CD14-positive monocyte (primary cell): ENCODE measurements at regions not wholly inside any gene's neighbourhood (a gene's known extent, or its start where the extent isn't known, plus 50 kb on each side); places are given as distances from the start of the nearest gene placed in this dataset.

Experiments
- DNase-seq, 3 donors: peaks; one replicate each; pipeline ENCODE4 v3.0.0-alpha.2; 2011 to 2022
- H2AFZ ChIP-seq: 2 replicates; pipeline ENCODE4 v1.6.0; 2012; ENCODE audit warnings: mild to moderate bottlenecking, low read depth, low read length, inconsistent platforms; ENCODE audit not compliant: insufficient read depth, poor library complexity, severe bottlenecking
- H3K27ac ChIP-seq, 2 donors: 1 replicate in 1 of 2; 2 replicates in 1 of 2; pipeline ENCODE4 v1.5.1; 2012 to 2013; ENCODE audit warnings: low read length in 2 of 2, control low read depth in 1 of 2, inconsistent platforms in 1 of 2, low read depth in 1 of 2, mild to moderate bottlenecking in 1 of 2
- H3K27me3 ChIP-seq, 2 donors: one replicate each; pipeline versions ENCODE4 v1.6.0 to v1.6.1; 2011 to 2013; ENCODE audit warnings: low read length in 2 of 2; ENCODE audit not compliant: control insufficient read depth in 2 of 2, insufficient read depth in 2 of 2
- H3K36me3 ChIP-seq, 2 donors: replicated peaks in 1 of 2; 1 replicate in 1 of 2; 2 replicates in 1 of 2; pipeline versions ENCODE4 v1.5.1 to v1.6.1; 2012 to 2013; ENCODE audit warnings: low read length in 2 of 2, control low read depth in 1 of 2, inconsistent platforms in 1 of 2, mild to moderate bottlenecking in 1 of 2; ENCODE audit not compliant: insufficient read depth in 2 of 2, control insufficient read depth in 1 of 2
- H3K4me1 ChIP-seq, 2 donors: 1 replicate in 1 of 2; 2 replicates in 1 of 2; pipeline versions ENCODE4 v1.5.1 to v1.6.1; 2012 to 2013; ENCODE audit warnings: low read length in 2 of 2, control low read depth in 1 of 2, inconsistent platforms in 1 of 2, mild to moderate bottlenecking in 1 of 2, moderate library complexity in 1 of 2; ENCODE audit not compliant: insufficient read depth in 2 of 2, control insufficient read depth in 1 of 2
- H3K4me2 ChIP-seq: replicated peaks from 2 replicates; pipeline ENCODE3; 2012; ENCODE audit warnings: low read length, moderate library complexity, mild to moderate bottlenecking; ENCODE audit not compliant: poor library complexity, severe bottlenecking; ENCODE audit errors: extremely low read depth
- H3K4me3 ChIP-seq, 3 experiments: fragments of 200-600 bp in 1 of 3; sonication (generic) in 1 of 3; replicated peaks in 1 of 3; 1 replicate in 2 of 3; 2 replicates in 1 of 3; pipeline ENCODE4 v1.5.1; 2011 to 2013; ENCODE audit warnings: low read length in 3 of 3, mild to moderate bottlenecking in 3 of 3, control low read depth in 2 of 3, low read depth in 2 of 3, inconsistent platforms in 1 of 3, moderate library complexity in 1 of 3
- H3K79me2 ChIP-seq: 2 replicates; pipeline ENCODE4 v1.6.0; 2012; ENCODE audit warnings: mild to moderate bottlenecking, control low read depth, inconsistent platforms, low read length, moderate library complexity; ENCODE audit not compliant: insufficient read depth
- H3K9ac ChIP-seq: 2 replicates; pipeline ENCODE4 v1.6.0; 2017; ENCODE audit warnings: low read length, mild to moderate bottlenecking; ENCODE audit not compliant: insufficient read depth, poor library complexity, severe bottlenecking
- H3K9me3 ChIP-seq, 2 donors: replicated peaks in 1 of 2; 1 replicate in 1 of 2; 2 replicates in 1 of 2; pipeline versions ENCODE4 v1.5.1 to v1.6.1; 2012 to 2013; ENCODE audit warnings: low read length in 2 of 2, control low read depth in 1 of 2; ENCODE audit not compliant: control insufficient read depth in 1 of 2, insufficient read depth in 1 of 2
- H4K20me1 ChIP-seq: 2 replicates; pipeline ENCODE4 v1.6.0; 2012; ENCODE audit warnings: mild to moderate bottlenecking, low read length, control low read depth, moderate library complexity; ENCODE audit not compliant: insufficient read depth
- H3K27ac Mint-ChIP-seq, 7 donors: one replicate each; pipeline ENCODE4 v1.8.0; 2020; ENCODE audit warnings: mild to moderate bottlenecking in 7 of 7, mixed read lengths in 7 of 7, moderate library complexity in 6 of 7, inconsistent platforms in 2 of 7
- H3K27me3 Mint-ChIP-seq, 3 donors: one replicate each; pipeline ENCODE4 v1.8.0; 2021 to 2022; ENCODE audit warnings: low read depth in 3 of 3, mild to moderate bottlenecking in 3 of 3, mixed read lengths in 3 of 3, moderate library complexity in 3 of 3, inconsistent platforms in 1 of 3
- H3K36me3 Mint-ChIP-seq, 2 donors: one replicate each; pipeline ENCODE4 v1.8.0; 2020; ENCODE audit warnings: mixed read lengths in 2 of 2, inconsistent platforms in 1 of 2, mild to moderate bottlenecking in 1 of 2
- H3K4me1 Mint-ChIP-seq: one replicate; pipeline ENCODE4 v1.8.0; 2020; ENCODE audit warnings: mild to moderate bottlenecking, mixed read lengths
- H3K4me3 Mint-ChIP-seq, 2 donors: one replicate each; pipeline ENCODE4 v1.8.0; 2020; ENCODE audit warnings: mild to moderate bottlenecking in 2 of 2, mixed read lengths in 2 of 2, moderate library complexity in 1 of 2
- H3K9me3 Mint-ChIP-seq, 7 donors: one replicate each; pipeline ENCODE4 v1.8.0; 2020 to 2022; ENCODE audit warnings: mixed read lengths in 7 of 7, mild to moderate bottlenecking in 6 of 7, moderate library complexity in 6 of 7, inconsistent platforms in 2 of 7
- CTCF ChIP-seq: fragments of 200-600 bp; IDR thresholded peaks from one replicate; pipeline ENCODE4 v1.8.0; 2022; ENCODE audit warnings: antibody characterized with exemption, mild to moderate bottlenecking
- WGBS: methylation state at CpG from one replicate; pipeline ENCODE4 v1.1.5; 2013; ENCODE audit warnings: missing lambda C conversion rate; ENCODE audit not compliant: insufficient coverage; 5-methylcytosine and 5-hydroxymethylcytosine counted together
- intact Hi-C, 2 donors: fragments of 100-400 bp; cut with micrococcal nuclease; formaldehyde crosslinking; loops; one replicate each; pipeline versions ENCODE4 v1.15.0 to v1.15.1; 2023

GRCh38 chr4:141416677-141417363 lies 196.1 kb downstream of the ZNF330 start:
- H3K27ac Mint-ChIP-seq = peak overlapping the region in 2 of 7 donors; percentile 23 to 76
- TF ChIP-seq CTCF = no peak
- 98% methylated on average over 3 of the region's 4 CpGs for WGBS

DNA sequence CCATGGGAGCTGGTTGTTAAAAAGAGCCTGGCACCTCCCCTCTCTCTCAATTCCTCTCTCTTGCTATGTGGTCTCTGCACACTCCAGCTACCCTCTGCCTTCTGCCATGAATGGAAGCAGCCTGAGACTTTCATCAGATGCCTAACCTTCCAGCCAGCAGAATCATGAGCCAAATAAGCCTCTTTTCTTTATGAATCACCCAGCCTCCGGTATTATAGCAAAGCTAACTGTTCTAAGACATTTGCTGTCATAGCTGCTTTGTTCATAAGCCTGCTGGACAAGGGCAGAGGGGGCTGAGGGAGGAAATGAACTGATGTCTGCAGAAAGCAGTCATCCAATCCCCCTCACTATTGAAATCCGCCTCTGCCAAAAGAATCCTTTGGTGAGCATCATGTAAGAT lies 196.7 kb downstream of the ZNF330 start:
- no peaks in the 10 kb centered on the region for H3K9me3 ChIP-seq
- no peaks in the 10 kb centered on the region for H3K4me1 ChIP-seq
- DNase-seq = no peak
- Mint-ChIP-seq H3K36me3 (peaks cover 4 to 11% of the 10 kb centered on the region in 2 donors), H3K27ac (peak overlapping the region in 4 of 7 donors; percentile 21 to 76 (median 40)), H3K4me1 (no peaks in the 10 kb centered on the region), H3K9me3 (peaks cover 0 to 4% (median under 1%) of the 10 kb centered on the region in 7 donors), H3K27me3 (peaks cover 0 to 1% (median 0%) of the 10 kb centered on the region in 3 donors), H3K4me3 (no peak overlapping the region)
- H3K79me2 ChIP-seq = no peaks in the 10 kb centered on the region
- intact Hi-C loops = no loop called here
- H3K4me2 ChIP-seq = no peak overlapping the region
- H3K36me3 ChIP-seq = no peaks in the 10 kb centered on the region
- no peak overlapping the region for H3K27ac ChIP-seq
- H2AFZ ChIP-seq = no peak overlapping the region
- no peaks in the 10 kb centered on the region for H3K27me3 ChIP-seq
- H3K4me3 ChIP-seq = no peak overlapping the region
- no CpG with 5 or more reads among the region's 2 CpGs for WGBS
- peaks cover 100% of the 10 kb centered on the region for H4K20me1 ChIP-seq
- TF ChIP-seq CTCF = no peak
- H3K9ac ChIP-seq = no peak overlapping the region

More at GRCh38 chr4:141416677-141417363, 196.1 kb downstream of the ZNF330 start:
- Histone ChIP-seq H3K4me1 (no peaks in the 10 kb centered on the region), H3K36me3 (no peaks in the 10 kb centered on the region), H3K4me2 (no peak overlapping the region), H4K20me1 (peaks cover 100% of the 10 kb centered on the region), H3K27ac (no peak overlapping the region), H3K4me3 (no peak overlapping the region), H3K79me2 (no peaks in the 10 kb centered on the region), H3K27me3 (no peaks in the 10 kb centered on the region), H2AFZ (no peak overlapping the region), H3K9me3 (no peaks in the 10 kb centered on the region), H3K9ac (no peak overlapping the region)
- Mint-ChIP-seq H3K4me1 (no peaks in the 10 kb centered on the region), H3K9me3 (peaks cover 0 to 5% (median under 1%) of the 10 kb centered on the region in 7 donors), H3K27me3 (peaks cover 0 to 1% (median 1%) of the 10 kb centered on the region in 3 donors), H3K4me3 (peak overlapping the region in 1 of 2 donors; percentile 3), H3K36me3 (peaks cover 4 to 12% of the 10 kb centered on the region in 2 donors)
- no peak for DNase-seq
- intact Hi-C loops = no loop called here
